ENCODE measurements at regions not wholly inside any gene's neighbourhood (a gene's known extent, or its start where the extent isn't known, plus 50 kb on each side); places are given as distances from the start of the nearest gene placed in this dataset.

- Histone ChIP-seq H4K12ac (ENCODE audit: low read depth, low read length) (no peak overlapping the region), H2AK5ac (ENCODE audit: low read length) (no peak overlapping the region), H4K91ac (ENCODE audit: low read depth, low read length) (no peak overlapping the region), H3K14ac (ENCODE audit: low read length) (no peak overlapping the region), H3K36me3 (ENCODE audit: control insufficient read depth in 1 of 2, insufficient read depth in 2 of 2, low read length in 2 of 2) (no peaks in the 10 kb centered on the region), H3K79me1 (ENCODE audit: low read length) (no peaks in the 10 kb centered on the region), H3K79me2 (ENCODE audit: control insufficient read depth, insufficient read depth, low read length, poor library complexity) (no peaks in the 10 kb centered on the region), H3K4ac (ENCODE audit: low read depth, low read length) (no peak overlapping the region), H3K9me3 (ENCODE audit: insufficient read depth, low read depth, low read length) (peaks cover 17% of the 10 kb centered on the region), H2BK12ac (ENCODE audit: low read length) (no peak overlapping the region), H3K9ac (ENCODE audit: low read length) (no peak overlapping the region), H3K27ac (ENCODE audit: low read depth, low read length) (no peak overlapping the region), H2BK5ac (ENCODE audit: low read depth, low read length, poor library complexity) (no peak overlapping the region), H3K18ac (ENCODE audit: low read length) (no peak overlapping the region), H4K8ac (ENCODE audit: low read depth, low read length) (no peak overlapping the region), H2BK120ac (ENCODE audit: insufficient read depth, low read length, poor library complexity) (no peak overlapping the region), H3K27me3 (ENCODE audit: insufficient read depth, low read length) (no peaks in the 10 kb centered on the region), H3K4me1 (ENCODE audit: control insufficient read depth in 1 of 2, insufficient read depth in 2 of 2, low read length in 2 of 2) (no peaks in the 10 kb centered on the region), H3K23ac (ENCODE audit: low read length) (no peak overlapping the region), H3K4me3 (ENCODE audit: low read depth, low read length) (no peak overlapping the region), H3K4me2 (ENCODE audit: low read length) (no peak overlapping the region), H2AFZ (ENCODE audit: insufficient read depth, low read length, poor library complexity) (no peak overlapping the region)
- no CpG with 5 or more reads among the region's 2 CpGs for WGBS (ENCODE audit: extremely low coverage, insufficient coverage, insufficient read length)
- peak; percentile 87 to 88 for DNase-seq
Measured at GRCh38 chr19:22914646-22915045, 82.6 kb downstream of the ZNF723 start.

DNA sequence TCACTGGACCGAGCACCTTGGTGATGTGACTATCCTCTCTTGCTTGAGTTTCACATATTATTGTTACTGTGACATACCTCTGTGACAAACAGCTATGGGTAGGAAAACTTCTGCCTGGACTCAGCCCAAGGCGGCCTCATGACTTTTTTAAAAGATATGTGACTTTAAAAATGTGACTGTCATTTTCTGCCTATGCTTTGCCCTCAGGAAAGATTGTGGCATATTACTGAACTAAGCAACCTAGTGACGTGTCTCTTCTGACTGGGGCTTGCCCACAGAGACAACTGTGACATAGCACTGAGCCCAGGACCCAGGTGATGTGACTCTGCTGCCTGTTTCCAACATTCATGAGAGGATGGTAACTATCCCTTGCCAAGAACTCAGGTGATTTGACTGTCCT is 84.8 kb downstream of the ZNF728 start:
- H2BK5ac ChIP-seq (ENCODE audit: low read depth, low read length, poor library complexity), result no peak overlapping the region
- no peak overlapping the region for H3K27ac ChIP-seq (ENCODE audit: low read depth, low read length)
- H3K18ac ChIP-seq (ENCODE audit: low read length), result no peak overlapping the region
- no peaks in the 10 kb centered on the region for H3K79me2 ChIP-seq (ENCODE audit: control insufficient read depth, insufficient read depth, low read length, poor library complexity)
- DNase-seq, result peak; percentile 72 to 91
- no peak overlapping the region for H2AFZ ChIP-seq (ENCODE audit: insufficient read depth, low read length, poor library complexity)
- H3K79me1 ChIP-seq (ENCODE audit: low read length), result no peaks in the 10 kb centered on the region
- no peak overlapping the region for H2BK120ac ChIP-seq (ENCODE audit: insufficient read depth, low read length, poor library complexity)
- H4K8ac ChIP-seq (ENCODE audit: low read depth, low read length), result no peak overlapping the region
- H3K14ac ChIP-seq (ENCODE audit: low read length), result no peak overlapping the region
- no peak overlapping the region for H3K4me2 ChIP-seq (ENCODE audit: low read length)
- no peak overlapping the region for H2AK5ac ChIP-seq (ENCODE audit: low read length)
- no peak overlapping the region for H3K4me3 ChIP-seq (ENCODE audit: low read depth, low read length)
- H3K27me3 ChIP-seq (ENCODE audit: insufficient read depth, low read length), result no peaks in the 10 kb centered on the region
- no peak overlapping the region for H4K12ac ChIP-seq (ENCODE audit: low read depth, low read length)
- H3K4ac ChIP-seq (ENCODE audit: low read depth, low read length), result no peak overlapping the region
- no peaks in the 10 kb centered on the region for H3K4me1 ChIP-seq (ENCODE audit: control insufficient read depth in 1 of 2, insufficient read depth in 2 of 2, low read length in 2 of 2)
- WGBS (ENCODE audit: extremely low coverage, insufficient coverage, insufficient read length), result no CpG with 5 or more reads among the region's 3 CpGs
- no peak overlapping the region for H4K91ac ChIP-seq (ENCODE audit: low read depth, low read length)
- no peak overlapping the region for H3K23ac ChIP-seq (ENCODE audit: low read length)
- no peaks in the 10 kb centered on the region for H3K36me3 ChIP-seq (ENCODE audit: control insufficient read depth in 1 of 2, insufficient read depth in 2 of 2, low read length in 2 of 2)
- H2BK12ac ChIP-seq (ENCODE audit: low read length), result no peak overlapping the region
- H3K9me3 ChIP-seq (ENCODE audit: insufficient read depth, low read depth, low read length), result peaks cover 18% of the 10 kb centered on the region
- H3K9ac ChIP-seq (ENCODE audit: low read length), result no peak overlapping the region

- no CpG with 5 or more reads among the region's 2 CpGs for WGBS (ENCODE audit: extremely low coverage, insufficient coverage, insufficient read length)
Measured at GRCh38 chr19:22919946-22920345, 83.0 kb downstream of the ZNF728 start.

More at GRCh38 chr19:22919946-22920345, 83.0 kb downstream of the ZNF728 start:
- no peak overlapping the region for H3K9ac ChIP-seq (ENCODE audit: low read length)
- H3K4ac ChIP-seq (ENCODE audit: low read depth, low read length), result no peak overlapping the region
- no peak overlapping the region for H4K12ac ChIP-seq (ENCODE audit: low read depth, low read length)
- no peak overlapping the region for H2AFZ ChIP-seq (ENCODE audit: insufficient read depth, low read length, poor library complexity)
- H2AK5ac ChIP-seq (ENCODE audit: low read length), result no peak overlapping the region
- no peak overlapping the region for H4K8ac ChIP-seq (ENCODE audit: low read depth, low read length)
- H3K79me1 ChIP-seq (ENCODE audit: low read length), result no peaks in the 10 kb centered on the region
- H3K4me3 ChIP-seq (ENCODE audit: low read depth, low read length), result no peak overlapping the region
- H3K9me3 ChIP-seq (ENCODE audit: insufficient read depth, low read depth, low read length), result peaks cover 20% of the 10 kb centered on the region
- H4K91ac ChIP-seq (ENCODE audit: low read depth, low read length), result no peak overlapping the region
- no peak overlapping the region for H3K14ac ChIP-seq (ENCODE audit: low read length)
- H2BK12ac ChIP-seq (ENCODE audit: low read length), result no peak overlapping the region
- no peak overlapping the region for H2BK120ac ChIP-seq (ENCODE audit: insufficient read depth, low read length, poor library complexity)
- no peak overlapping the region for H3K27ac ChIP-seq (ENCODE audit: low read depth, low read length)
- no peak for DNase-seq
- no peaks in the 10 kb centered on the region for H3K36me3 ChIP-seq (ENCODE audit: control insufficient read depth in 1 of 2, insufficient read depth in 2 of 2, low read length in 2 of 2)
- no peak overlapping the region for H3K18ac ChIP-seq (ENCODE audit: low read length)
- no peaks in the 10 kb centered on the region for H3K27me3 ChIP-seq (ENCODE audit: insufficient read depth, low read length)
- no peak overlapping the region for H2BK5ac ChIP-seq (ENCODE audit: low read depth, low read length, poor library complexity)
- H3K4me1 ChIP-seq (ENCODE audit: control insufficient read depth in 1 of 2, insufficient read depth in 2 of 2, low read length in 2 of 2), result no peaks in the 10 kb centered on the region
- no peaks in the 10 kb centered on the region for H3K79me2 ChIP-seq (ENCODE audit: control insufficient read depth, insufficient read depth, low read length, poor library complexity)
- H3K23ac ChIP-seq (ENCODE audit: low read length), result no peak overlapping the region
- H3K4me2 ChIP-seq (ENCODE audit: low read length), result no peak overlapping the region
